H54 (cell line): ENCODE measurements at regions not wholly inside any gene's neighbourhood (a gene's known extent, or its start where the extent isn't known, plus 50 kb on each side); places are given as distances from the start of the nearest gene placed in this dataset.

ENCODE experiments used
- DNase-seq: peaks from one replicate; pipeline ENCODE4 v3.0.0; 2011; ENCODE audit warnings: low spot score, mixed read lengths; ENCODE audit not compliant: insufficient read length
- FAIRE-seq: peaks from 3 replicates; lab custom pipeline; 2011; peaks lifted over from hg19 to GRCh38; lab: Jason Lieb, UNC
- POLR2A ChIP-seq: IDR thresholded peaks from 2 replicates; pipeline ENCODE4 v1.6.1; 2011; ENCODE audit warnings: low read depth, mild to moderate bottlenecking, low read length

- TF ChIP-seq POLR2A, result no peak
- FAIRE-seq, result no peak
- no peak for DNase-seq
These were observed 223.3 kb upstream of the PRICKLE1 start for GRCh38 chr12:42812871-42813270.

GRCh38 chr12:42812086-42812485 is 222.5 kb upstream of the PRICKLE1 start:
- FAIRE-seq, result no peak
- DNase-seq, result no peak
- TF ChIP-seq POLR2A, result no peak

- TF ChIP-seq POLR2A, result no peak
- FAIRE-seq (no peak), DNase-seq (no peak)
These were observed 220.5 kb upstream of the PRICKLE1 start for GRCh38 chr12:42810006-42810405.

DNA sequence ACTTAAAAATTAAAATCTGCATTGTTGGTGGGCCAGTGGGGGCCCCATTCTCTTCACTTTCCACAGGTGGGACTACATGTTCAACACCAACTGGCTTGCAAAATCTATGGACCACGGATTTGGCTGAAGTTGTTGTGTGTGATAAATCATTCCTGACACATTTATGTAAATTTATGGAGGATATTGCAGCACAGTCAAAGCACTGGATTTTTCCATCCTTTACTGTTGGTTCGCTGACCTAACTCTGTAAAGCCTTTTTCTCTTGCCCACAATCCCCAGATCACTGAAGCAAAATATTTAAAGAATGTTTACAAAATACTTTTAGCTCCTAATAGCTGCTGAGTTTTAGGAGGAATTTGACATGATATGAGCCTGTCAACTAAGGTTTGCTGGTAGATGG is 219.7 kb upstream of the PRICKLE1 start:
- no peak for DNase-seq
- TF ChIP-seq POLR2A, result no peak
- FAIRE-seq, result no peak

GRCh38 chr12:42807766-42808165 is 218.2 kb upstream of the PRICKLE1 start:
- no peak for DNase-seq
- no peak for TF ChIP-seq POLR2A
- no peak for FAIRE-seq

GRCh38 chr12:42807251-42807650 is 217.7 kb upstream of the PRICKLE1 start:
- TF ChIP-seq POLR2A, result no peak
- FAIRE-seq, result no peak

GRCh38 chr12:42804928-42805327 is 215.4 kb upstream of the PRICKLE1 start:
- FAIRE-seq, result no peak
- no peak for DNase-seq
- TF ChIP-seq POLR2A, result no peak

More at GRCh38 chr12:42807251-42807650, 217.7 kb upstream of the PRICKLE1 start:
- DNase-seq, result no peak

- no peak for DNase-seq
- no peak for TF ChIP-seq POLR2A
- FAIRE-seq, result no peak
These were observed 213.2 kb upstream of the PRICKLE1 start for GRCh38 chr12:42802785-42803189.

- no peak for FAIRE-seq
These were observed 211.7 kb upstream of the PRICKLE1 start for GRCh38 chr12:42801271-42801670.

GRCh38 chr12:42799966-42800365 is 210.4 kb upstream of the PRICKLE1 start:
- TF ChIP-seq POLR2A, result no peak
- no peak for DNase-seq
- FAIRE-seq, result peak; percentile 27

More at GRCh38 chr12:42801271-42801670, 211.7 kb upstream of the PRICKLE1 start:
- no peak for DNase-seq
- TF ChIP-seq POLR2A, result no peak

DNA sequence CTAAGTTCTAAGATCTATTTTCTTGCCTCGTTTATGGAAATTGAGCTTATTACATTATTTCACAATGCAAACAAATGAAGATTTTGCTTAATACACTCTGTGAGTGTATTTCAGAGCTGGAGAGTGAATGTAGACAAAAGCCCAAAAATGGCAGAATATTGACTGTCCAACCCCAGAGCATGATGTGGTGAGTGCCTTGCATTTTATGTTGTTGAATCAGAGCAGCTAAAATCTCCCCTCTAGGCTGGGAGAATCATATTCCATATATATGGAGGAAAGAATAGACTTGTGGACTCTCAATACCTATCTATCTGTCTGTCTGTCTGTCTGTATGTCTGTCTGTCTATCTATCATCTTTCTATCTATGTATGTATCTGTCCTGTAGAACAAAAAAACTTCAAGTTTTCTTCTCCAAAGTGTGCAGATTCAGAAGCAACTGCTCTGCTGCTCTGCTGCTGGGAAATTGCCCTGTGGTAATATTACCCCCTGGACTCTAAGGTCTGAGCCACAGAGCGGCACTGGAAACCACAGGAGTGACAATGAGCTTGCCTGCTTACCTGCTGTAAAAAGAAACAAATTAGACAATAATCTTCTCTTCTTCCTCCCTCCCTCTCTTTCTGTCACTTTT is 209.4 kb upstream of the PRICKLE1 start:
- DNase-seq, result peak; percentile 15
- TF ChIP-seq POLR2A, result no peak
- peak; percentile 90 for FAIRE-seq

DNA sequence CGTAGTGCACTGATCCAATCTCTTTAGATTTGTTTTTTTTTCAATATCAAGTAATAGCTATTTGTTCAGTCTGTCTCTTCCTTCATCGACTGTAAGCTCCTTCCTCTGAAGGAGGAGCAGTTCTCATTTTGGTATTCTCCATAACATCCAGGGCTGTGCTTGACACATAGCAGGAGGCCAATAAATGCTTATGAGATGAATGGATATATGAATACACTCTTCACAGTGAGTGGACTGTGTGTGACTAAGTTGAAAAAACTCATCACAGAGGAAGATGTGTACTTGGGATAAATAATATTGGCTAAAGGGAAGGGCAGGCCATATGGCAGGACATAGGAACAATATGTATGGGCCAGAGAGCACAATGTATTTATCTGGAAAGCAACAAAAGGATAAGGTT is 205.3 kb upstream of the PRICKLE1 start:
- DNase-seq (peak; percentile 4), FAIRE-seq (peak; percentile 94)
- TF ChIP-seq POLR2A, result no peak

DNA sequence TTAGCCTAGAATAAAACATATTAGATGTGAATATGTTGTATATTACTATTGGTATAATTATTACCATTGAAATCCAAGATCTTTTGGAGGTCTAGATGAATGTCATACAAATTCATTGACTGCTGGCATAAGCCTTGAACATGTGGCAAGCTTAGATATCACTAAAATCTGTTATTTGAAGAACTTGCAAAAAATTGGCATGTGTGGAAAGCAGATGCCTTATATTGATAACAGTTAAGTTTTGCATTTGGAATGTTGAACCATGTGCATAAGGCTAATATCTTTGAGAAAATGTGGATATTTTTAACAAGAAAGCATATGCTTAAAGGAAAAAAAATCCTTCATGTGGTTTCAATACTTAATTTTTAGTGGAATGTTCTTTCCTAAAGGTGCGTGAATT is 203.6 kb upstream of the PRICKLE1 start:
- TF ChIP-seq POLR2A, result no peak
- no peak for FAIRE-seq
- no peak for DNase-seq

DNA sequence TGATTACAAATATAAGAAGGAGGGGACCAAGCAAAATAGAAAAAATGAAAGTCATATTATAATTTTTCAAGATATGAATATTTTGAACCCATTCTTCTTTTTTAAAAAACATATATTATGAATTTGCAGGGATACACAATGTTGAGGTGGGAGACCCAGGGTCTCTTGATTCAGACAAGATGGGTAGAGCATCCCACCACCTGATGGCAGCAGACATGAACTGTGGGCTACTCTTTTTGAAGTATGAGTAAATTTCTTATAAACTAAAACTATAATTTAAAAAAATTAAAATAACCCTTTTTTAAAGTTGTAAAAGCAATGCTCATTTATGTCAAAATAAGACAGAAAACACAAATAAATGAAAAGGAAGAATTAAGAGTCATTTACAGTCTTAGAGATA is 202.7 kb upstream of the PRICKLE1 start:
- TF ChIP-seq POLR2A, result no peak
- no peak for DNase-seq
- FAIRE-seq, result no peak

DNA sequence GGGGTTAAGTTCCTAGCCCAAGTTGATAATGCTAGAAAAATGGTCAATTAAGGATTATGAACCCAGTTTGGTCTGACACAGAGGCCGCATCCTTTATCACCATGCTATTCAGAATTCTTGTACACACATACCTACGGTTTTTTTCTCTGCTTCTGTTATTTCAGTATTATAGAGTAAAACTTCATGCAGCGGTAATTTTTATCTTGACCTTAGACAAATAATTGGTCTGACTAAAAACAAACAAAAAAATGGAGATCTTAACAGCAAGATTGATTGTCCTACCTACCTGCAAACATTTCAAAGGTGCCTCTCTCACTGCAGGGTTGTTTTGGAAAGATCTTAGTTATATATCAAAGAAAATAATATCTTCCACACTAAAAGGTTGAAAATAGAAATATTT is 201.9 kb upstream of the PRICKLE1 start:
- no peak for FAIRE-seq
- DNase-seq, result no peak
- TF ChIP-seq POLR2A, result no peak
